CMK (cell line): ENCODE measurements at regions not wholly inside any gene's neighbourhood (a gene's known extent, or its start where the extent isn't known, plus 50 kb on each side); places are given as distances from the start of the nearest gene placed in this dataset.

Experiments
- DNase-seq: peaks from one replicate; pipeline ENCODE4 v3.0.0-alpha.2; 2010; ENCODE audit warnings: low read depth

- no peak for DNase-seq
Measured at GRCh38 chr20:12276011-12276673, 358.4 kb downstream of the BTBD3 start.

GRCh38 chr20:12287575-12287974, 369.9 kb downstream of the BTBD3 start:
- DNase-seq, result no peak

- DNase-seq, result no peak
Measured at GRCh38 chr20:12289465-12289864, 371.8 kb downstream of the BTBD3 start.

GRCh38 chr20:12291386-12291785, 373.7 kb downstream of the BTBD3 start:
- DNase-seq, result no peak

GRCh38 chr20:12293900-12294299, 376.2 kb downstream of the BTBD3 start:
- DNase-seq, result no peak

GRCh38 chr20:12294678-12295077, 377.0 kb downstream of the BTBD3 start:
- no peak for DNase-seq

- DNase-seq, result no peak
Measured at GRCh38 chr20:12305188-12305950, 387.7 kb downstream of the BTBD3 start.

- no peak for DNase-seq
Measured at GRCh38 chr20:12306107-12306506, 388.4 kb downstream of the BTBD3 start.

GRCh38 chr20:12311094-12311865, 393.6 kb downstream of the BTBD3 start:
- no peak for DNase-seq

- no peak for DNase-seq
Measured at GRCh38 chr20:12315652-12316051, 398.0 kb downstream of the BTBD3 start.

- no peak for DNase-seq
Measured at GRCh38 chr20:12316794-12317193, 399.1 kb downstream of the BTBD3 start.

GRCh38 chr20:12317433-12317832, 399.7 kb downstream of the BTBD3 start:
- DNase-seq, result no peak

GRCh38 chr20:12318043-12318442, 400.4 kb downstream of the BTBD3 start:
- no peak for DNase-seq

- DNase-seq, result no peak
Measured at GRCh38 chr20:12321736-12322135, 404.0 kb downstream of the BTBD3 start.

GRCh38 chr20:12327205-12327604, 409.5 kb downstream of the BTBD3 start:
- DNase-seq, result no peak

GRCh38 chr20:12331236-12331635, 413.5 kb downstream of the BTBD3 start:
- no peak for DNase-seq

- DNase-seq, result no peak
Measured at GRCh38 chr20:12337601-12338000, 419.9 kb downstream of the BTBD3 start.

GRCh38 chr20:12345978-12346377, 428.3 kb downstream of the BTBD3 start:
- DNase-seq, result no peak

- no peak for DNase-seq
Measured at GRCh38 chr20:12353842-12354241, 436.1 kb downstream of the BTBD3 start.

GRCh38 chr20:12354725-12355124, 437.0 kb downstream of the BTBD3 start:
- DNase-seq, result no peak

- no peak for DNase-seq
Measured at GRCh38 chr20:12355185-12355584, 437.5 kb downstream of the BTBD3 start.

- DNase-seq, result no peak
Measured at GRCh38 chr20:12358006-12358654, 440.4 kb downstream of the BTBD3 start.

- no peak for DNase-seq
Measured at GRCh38 chr20:12358655-12359009, 440.9 kb downstream of the BTBD3 start.
